ENCODE measurements at regions not wholly inside any gene's neighbourhood (a gene's known extent, or its start where the extent isn't known, plus 50 kb on each side); places are given as distances from the start of the nearest gene placed in this dataset.

- H3K4me1 ChIP-seq, result peaks cover 0 to 9% (median 6%) of the 10 kb centered on the region in 3 donors
- H3K36me3 ChIP-seq, result no peaks in the 10 kb centered on the region
- no peaks in the 10 kb centered on the region for H3K9me3 ChIP-seq
- no peaks in the 10 kb centered on the region for H3K27me3 ChIP-seq
- intact Hi-C loops (cut with DNase I), result no loop called here
- 79 to 80% methylated on average over 9 of the region's 9 CpGs for WGBS, 2 donors
- H3K27ac ChIP-seq, result no peak overlapping the region
- TF ChIP-seq POLR2A (IDR thresholded peaks at IDR 0.05) (no peak), CTCF (IDR thresholded peaks at IDR 0.05) (no peak)
- no peak overlapping the region for H3K4me3 ChIP-seq
- no peak for DNase-seq
These were observed 174.8 kb upstream of the KLF3 start for GRCh38 chr4:38489011-38489861.

- no peaks in the 10 kb centered on the region for H3K27me3 ChIP-seq
- 51 to 52% methylated on average over 7 of the region's 7 CpGs for WGBS, 2 donors
- H3K36me3 ChIP-seq, result no peaks in the 10 kb centered on the region
- H3K27ac ChIP-seq, result peak overlapping the region in 2 of 4 donors; percentile 4 to 57
- peaks cover 0 to 9% (median 6%) of the 10 kb centered on the region in 3 donors for H3K4me1 ChIP-seq
- no peak overlapping the region for H3K4me3 ChIP-seq
- no peaks in the 10 kb centered on the region for H3K9me3 ChIP-seq
- no peak for DNase-seq
- intact Hi-C loops (cut with DNase I), result no loop called here
- TF ChIP-seq CTCF (IDR thresholded peaks at IDR 0.05) (no peak), POLR2A (IDR thresholded peaks at IDR 0.05) (no peak)
These were observed 173.9 kb upstream of the KLF3 start for GRCh38 chr4:38489924-38490639.

GRCh38 chr4:38490753-38491446 lies 173.1 kb upstream of the KLF3 start:
- Histone ChIP-seq H3K4me3 (no peak overlapping the region), H3K27ac (no peak overlapping the region), H3K9me3 (no peaks in the 10 kb centered on the region), H3K36me3 (no peaks in the 10 kb centered on the region), H3K4me1 (peaks cover 0 to 9% (median 6%) of the 10 kb centered on the region in 3 donors), H3K27me3 (no peaks in the 10 kb centered on the region)
- TF ChIP-seq POLR2A (IDR thresholded peaks at IDR 0.05) (no peak), CTCF (IDR thresholded peaks at IDR 0.05) (no peak)
- WGBS, 2 donors, result 81% methylated on average over 4 of the region's 4 CpGs
- intact Hi-C loops (cut with DNase I), result no loop called here
- no peak for DNase-seq

- no peaks in the 10 kb centered on the region for H3K9me3 ChIP-seq
- H3K27me3 ChIP-seq, result no peaks in the 10 kb centered on the region
- no peak overlapping the region for H3K27ac ChIP-seq
- TF ChIP-seq POLR2A (IDR thresholded peaks at IDR 0.05) (no peak), CTCF (IDR thresholded peaks at IDR 0.05) (no peak)
- intact Hi-C loops (cut with DNase I), result no loop called here
- H3K4me3 ChIP-seq, result no peak overlapping the region
- no peak for DNase-seq
- H3K36me3 ChIP-seq, result no peaks in the 10 kb centered on the region
- H3K4me1 ChIP-seq, result peaks cover 0 to 14% (median 6%) of the 10 kb centered on the region in 3 donors
- WGBS, 2 donors, result 74 to 87% methylated on average over 3 of the region's 3 CpGs
These were observed 172.0 kb upstream of the KLF3 start for GRCh38 chr4:38491854-38492478.
